T-helper 1 cell (primary cell): ENCODE measurements at regions not wholly inside any gene's neighbourhood (a gene's known extent, or its start where the extent isn't known, plus 50 kb on each side); places are given as distances from the start of the nearest gene placed in this dataset.
"Not testable (repeated sequence)": the region's sequence is repeated elsewhere in the genome, so short reads cannot be mapped to it uniquely, and the experiment has no call there.

Experiments
- DNase-seq, 5 donors: peaks; one replicate each; pipeline ENCODE4 v3.0.0-alpha.2; 2012 to 2020

DNA sequence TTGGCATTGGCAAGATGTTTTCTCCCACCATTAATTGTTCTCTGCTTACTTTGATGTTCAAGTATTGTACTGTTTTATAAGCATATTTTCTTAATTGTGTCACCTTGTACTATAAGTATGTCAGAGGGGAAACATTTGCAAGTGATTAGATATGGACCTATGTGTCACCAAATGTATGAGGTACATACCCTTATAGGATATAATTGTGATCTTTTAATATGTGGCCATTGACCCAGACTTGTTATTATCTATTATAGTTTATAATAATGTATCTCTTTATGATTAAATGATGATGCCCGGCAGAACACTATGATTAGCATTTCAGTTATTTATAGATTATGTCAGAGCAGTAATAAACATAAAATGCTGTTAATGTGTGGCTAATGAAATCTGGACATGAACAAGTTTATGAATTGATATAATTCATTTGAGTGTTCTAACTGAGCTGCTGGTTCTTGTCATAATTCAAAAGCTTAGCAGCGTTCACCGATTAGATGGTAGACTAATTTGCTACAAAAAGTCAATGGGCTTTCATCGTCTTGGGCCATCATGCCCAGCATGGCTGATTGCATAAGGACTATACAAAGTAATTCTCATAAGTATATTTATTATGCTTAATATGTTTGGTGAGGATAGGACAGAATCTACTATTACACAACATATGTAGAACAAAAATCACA is 480.9 kb upstream of the FANCL start:
- no peak for DNase-seq

DNA sequence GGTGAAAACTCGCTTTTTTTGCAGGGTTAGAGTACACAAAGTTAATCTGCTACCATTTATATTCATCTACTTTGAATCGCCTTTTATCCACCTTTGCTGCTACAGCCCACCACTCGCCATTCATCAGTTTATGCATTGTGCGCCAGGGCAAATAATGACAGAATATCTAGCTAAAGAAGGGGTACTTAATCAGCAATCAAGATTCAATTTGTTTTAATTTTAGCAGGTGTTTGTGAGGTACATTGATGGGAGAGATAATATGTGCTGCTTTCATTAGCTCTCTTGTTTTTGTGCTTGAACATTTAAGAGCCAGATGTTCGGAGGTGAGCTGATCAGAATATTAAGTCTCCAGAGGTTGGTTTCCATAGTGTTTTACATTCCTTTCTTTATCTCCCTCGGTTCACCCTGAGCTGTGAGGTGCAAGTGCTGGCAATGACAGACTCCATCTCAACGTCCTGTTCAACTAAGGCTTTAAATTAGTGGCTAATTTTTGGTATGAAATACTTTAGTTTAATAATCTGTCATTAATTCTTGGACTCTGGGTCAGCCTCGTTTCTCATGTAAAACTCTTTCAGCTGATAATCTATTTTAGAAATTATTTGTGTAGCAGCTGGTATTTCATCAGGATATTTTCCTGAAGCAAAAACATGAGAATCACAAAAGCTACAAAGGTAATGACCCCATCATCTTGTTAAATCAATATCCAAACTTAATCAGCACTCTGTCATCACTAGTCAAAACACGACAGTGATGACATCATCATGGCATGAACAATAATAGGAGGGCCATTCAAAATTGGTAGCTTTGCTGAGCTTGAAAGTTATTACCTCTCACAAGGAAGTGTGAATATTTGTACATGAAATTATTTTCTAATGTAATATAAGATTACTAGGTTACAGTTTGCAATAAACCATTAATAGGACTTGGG is 479.9 kb upstream of the FANCL start:
- no peak for DNase-seq

DNA sequence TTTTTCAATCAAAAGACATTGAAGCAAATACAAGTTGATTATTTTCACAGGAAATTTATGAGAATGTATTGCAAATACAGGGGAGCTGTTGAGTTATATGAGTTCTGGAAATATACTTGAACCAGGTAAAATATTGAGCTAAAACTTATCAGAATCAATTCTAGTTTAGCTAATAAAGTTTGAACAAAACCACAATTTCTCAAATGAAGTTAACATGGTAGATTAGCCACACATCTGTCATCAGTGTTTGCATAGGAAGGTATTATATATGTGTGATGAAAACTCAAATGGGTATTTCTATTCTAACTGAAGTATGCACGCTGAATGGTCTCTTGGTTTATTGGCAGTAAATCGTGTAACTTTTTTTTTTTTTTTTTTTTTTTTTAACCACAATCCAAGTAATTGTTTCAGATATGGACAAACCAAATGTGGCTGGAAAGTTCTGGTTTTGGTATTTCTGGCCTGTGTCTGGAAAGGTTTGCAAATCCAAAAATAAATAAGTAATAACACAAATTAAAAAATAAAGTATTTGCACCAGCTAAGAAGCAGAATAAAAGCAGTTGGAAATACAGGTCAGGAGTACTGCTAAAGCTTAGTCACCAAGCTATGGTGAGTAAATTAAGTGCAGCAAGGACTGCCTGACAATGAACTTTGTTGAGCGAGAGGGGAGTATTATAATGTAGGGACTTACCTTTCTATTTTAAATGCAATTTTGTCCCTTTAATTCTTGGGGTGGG is 479.1 kb upstream of the FANCL start:
- no peak for DNase-seq

DNA sequence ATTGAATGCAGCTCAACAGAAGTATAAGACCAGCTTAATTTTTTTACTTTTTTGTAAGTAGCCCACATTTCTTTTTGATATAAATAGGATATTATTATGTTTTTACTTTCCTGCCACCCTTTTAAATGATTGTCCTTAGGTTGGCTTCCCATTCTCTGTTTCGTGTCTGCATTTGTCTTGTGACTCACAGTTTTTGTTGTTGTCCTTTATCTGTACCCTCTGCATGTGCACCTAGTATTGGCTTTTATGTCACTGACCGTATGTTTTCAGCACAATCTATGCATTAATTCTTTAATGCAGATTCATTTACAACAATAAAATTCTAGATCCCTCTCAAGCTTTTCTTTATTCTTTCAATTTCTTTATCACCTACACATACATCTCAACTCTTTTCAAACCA is 474.2 kb upstream of the FANCL start:
- DNase-seq, result no peak

DNA sequence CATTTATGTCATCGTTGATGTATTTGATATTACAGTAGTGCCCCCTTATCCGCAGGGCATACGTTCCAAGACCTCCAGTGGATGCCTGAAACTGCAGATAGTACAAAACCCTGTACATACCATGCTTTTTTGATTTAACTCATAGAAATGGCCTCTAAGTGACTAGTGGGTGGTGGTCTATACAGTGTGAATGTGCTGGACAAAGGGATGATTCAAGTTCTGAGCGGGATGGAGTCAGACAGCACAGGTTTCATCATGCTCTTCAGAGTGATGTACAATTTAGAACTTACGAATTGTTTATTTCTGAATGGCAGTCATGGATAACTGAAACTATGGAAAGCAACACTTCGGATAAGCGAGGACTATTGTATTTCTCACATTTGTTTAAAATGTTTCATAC is 473.1 kb upstream of the FANCL start:
- DNase-seq, result no peak

DNA sequence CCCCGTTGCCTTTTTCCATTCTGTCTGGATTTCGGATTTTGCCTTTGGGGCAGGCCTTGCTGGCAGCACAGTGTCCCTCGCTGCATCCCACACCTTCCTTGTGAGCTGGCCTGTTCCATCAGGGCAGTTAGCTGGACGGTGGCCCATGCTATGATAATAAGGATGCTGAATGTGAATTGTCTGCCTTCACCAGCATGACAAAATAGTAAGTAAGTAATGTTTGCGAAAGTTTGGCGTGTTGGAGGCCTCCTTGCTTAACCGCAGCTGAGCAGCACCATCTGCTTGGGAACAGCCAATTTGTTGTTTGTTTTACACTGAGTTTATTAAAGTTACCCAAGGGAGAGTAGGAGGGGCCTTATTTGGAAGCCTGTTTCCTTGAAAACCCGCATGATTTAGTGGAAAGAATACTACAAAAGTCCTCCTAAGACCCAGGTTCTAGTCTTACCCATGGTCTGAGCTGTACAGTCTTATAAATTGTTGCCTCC is 469.7 kb upstream of the FANCL start:
- DNase-seq, result no peak

DNA sequence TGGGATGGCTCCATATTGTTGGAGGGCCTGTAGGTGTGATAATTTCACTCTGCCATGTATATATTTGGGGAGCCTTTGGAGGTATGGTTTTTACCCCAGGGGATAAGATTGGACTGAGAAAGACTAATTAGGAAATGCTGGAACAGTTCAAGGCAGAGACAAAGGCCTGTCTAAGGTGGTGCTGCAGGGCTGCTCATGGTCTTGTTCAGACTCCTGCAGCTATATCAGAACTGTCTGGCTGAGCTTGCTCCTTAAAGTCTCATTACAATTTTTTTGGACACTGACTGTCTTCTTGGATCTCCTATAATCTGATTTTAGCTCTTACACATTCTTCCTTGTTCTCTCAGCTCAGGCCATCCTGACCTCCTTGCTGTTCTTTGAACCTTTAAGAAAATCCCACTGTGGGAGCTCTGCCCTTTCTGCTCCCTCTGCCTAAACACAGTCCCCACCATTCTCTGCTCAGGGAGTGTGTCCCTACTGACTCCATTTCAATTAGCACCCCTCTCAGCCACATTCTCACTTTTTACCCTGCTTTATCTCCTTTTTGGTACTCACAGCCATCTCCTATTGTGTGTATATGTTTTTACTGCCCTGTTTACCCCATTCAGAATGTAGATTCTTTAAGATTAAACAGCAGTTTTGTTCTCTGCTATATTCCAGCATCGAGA is 468.7 kb upstream of the FANCL start:
- DNase-seq, result no peak

DNA sequence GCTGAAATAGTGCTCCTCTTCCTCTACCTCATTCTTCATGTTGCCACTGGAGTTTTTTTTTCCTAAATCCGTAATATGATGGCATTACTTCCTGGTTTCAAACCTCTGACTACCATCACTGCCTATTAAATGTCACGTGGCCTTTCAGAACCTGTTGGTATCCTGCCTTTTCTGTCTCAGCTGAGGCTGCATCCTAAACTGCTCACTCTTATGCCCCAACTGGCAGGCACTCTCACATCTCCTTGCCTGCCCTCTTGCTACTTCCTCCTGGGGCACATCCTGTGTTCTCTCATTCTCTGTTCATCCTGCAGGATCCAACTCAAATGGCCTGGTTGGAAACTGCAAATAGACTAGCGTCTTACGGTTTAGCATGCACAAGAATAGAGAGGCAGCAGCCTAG is 468.1 kb upstream of the FANCL start:
- DNase-seq, result no peak

DNA sequence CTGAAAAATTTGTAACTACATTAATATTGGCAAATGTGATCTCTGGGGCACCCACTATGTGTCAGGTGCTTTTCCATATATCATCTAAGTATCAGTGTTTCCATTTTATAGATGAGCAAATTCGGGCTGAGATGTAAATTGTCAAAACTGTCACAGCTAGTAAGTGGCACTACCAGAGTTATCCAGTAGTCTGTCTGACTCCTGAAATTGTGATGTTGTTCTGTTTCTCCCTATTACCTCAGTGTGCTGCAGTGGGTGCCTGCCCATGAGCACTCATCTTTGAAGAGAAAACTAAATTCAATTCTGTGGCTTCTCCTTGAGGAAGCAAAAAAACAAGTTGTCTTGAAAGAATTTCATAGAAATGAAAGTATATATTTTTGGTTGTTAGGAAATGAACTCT is 467.4 kb upstream of the FANCL start:
- DNase-seq, result no peak

DNA sequence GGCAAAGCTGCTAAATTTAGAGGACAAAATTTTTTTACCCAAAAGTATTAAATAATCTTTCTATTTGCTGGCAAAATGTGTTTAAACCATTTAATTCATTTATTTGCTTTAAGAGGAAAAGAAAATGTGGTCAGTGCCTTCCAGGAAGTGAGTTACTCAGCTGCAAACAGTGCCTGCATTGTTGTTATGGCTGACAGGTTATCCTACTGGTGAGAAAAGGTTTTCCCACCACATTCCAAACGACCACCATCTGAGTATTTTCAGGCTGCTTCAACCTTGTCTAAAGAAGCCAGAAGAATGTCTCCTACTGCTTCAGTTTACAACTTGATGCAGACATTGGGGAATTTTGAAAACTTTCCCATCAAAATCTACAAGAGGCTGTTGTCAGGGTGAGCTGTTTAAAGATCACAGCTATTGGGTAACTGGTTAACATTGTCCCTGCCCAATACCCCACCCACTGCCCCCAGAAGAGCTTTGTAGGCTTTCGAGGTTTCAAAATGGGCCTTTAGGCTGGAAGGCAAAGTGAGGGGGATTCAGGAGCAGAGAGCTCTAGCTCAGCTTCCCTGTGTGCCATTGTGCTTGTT is 461.3 kb upstream of the FANCL start:
- no peak for DNase-seq

DNA sequence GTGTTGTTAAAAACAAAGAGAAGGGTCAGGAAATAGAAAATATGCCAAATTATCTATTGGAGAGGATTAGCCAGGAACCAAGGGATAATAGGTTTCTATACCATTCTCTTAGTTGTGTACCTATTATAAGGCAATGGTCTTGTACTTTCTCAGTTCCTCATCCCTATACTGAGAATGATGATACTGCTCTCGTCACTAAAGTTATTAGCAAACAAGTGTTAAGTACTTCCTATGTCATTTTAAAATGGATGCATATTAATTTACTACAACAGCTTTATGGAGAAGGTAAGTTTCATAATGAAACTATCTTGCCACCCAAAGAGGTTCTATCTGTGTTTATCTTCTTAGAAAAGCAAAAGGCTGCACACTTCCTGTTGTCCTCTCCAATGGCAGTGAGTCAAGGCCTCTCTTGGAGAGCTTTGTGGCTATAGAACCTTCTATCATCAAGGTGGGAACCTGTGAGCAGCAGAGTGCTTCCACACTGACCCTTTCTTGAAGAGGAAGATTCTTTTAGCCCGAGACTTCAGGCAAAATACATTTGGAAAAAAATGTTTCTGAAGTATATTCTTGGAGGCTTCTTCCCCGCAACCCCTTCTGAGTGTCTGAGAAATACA is 460.7 kb upstream of the FANCL start:
- peak in 1 of 5 donors; percentile 1 for DNase-seq

DNA sequence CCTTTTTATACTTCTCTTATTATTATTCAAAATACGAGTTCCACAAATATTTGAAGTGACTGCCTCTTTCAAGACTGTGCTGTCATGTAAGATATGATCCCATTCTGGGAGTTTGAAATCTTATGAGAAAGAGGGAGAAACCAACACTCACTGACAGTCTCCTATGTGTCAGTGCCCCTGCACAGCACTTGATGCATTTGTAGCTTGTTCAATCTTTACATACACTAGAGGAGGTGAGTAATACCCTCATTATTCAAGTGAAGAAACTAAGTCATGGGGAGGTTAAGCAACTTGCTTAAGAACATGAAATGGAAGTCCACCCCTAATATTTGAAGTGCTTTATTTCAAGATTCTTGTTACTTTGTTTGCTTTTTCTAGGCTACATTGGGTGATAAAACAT is 459.5 kb upstream of the FANCL start:
- no peak for DNase-seq

DNA sequence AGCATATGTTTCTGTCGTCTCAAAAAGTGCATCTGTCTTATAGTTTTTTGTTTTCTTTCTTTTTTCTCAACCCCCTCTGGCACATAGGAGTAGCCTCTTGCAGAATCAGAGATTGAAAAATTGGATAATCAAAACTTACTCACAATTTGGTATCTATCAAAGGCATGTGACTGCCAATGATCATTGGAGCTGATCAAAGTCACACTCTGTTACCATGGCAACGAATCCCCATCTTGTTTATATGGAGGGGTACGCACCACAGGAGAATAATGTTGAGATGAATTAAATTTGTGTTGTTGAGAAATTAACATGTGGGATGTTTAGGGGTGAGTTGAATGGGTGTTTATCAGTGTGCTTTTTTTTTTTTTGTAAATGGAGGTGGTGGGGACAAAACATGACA is 458.3 kb upstream of the FANCL start:
- DNase-seq, result no peak

DNA sequence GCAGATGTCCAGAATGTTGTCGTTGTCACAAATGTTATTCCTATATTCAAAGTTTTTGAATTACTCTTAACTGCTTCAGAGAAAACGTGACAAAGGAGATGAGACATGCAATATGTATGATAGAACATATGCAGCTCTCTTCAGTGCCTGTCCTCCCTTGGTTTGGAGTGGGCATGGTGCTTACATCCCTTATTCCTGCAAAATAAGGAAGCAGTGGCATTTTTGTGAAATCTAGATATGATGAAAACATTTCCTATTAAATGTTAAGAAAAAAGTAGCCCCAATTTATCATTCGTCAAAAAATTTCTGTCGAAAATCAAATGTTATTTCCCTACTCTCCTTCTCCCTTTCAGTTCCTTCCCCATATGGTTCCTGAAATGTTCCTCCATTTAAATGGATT is 457.5 kb upstream of the FANCL start:
- DNase-seq, result no peak

DNA sequence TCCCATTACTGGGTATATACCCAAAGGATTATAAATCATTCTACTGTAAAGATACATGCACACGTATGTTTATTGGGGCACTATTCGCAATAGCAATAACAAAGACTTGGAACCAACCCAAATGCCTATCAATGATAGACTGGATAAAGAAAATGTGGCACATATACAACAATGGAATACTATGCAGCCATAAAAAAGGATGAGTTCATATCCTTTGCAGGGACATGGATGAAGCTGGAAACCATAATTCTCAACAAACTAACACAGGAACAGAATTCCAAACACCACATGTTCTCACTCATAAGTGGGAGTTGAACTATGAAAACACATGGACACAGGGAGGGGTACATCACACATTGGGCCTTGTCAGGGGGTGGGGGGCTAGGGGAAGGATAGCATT is 453.0 kb upstream of the FANCL start:
- DNase-seq, result not testable (repeated sequence)

DNA sequence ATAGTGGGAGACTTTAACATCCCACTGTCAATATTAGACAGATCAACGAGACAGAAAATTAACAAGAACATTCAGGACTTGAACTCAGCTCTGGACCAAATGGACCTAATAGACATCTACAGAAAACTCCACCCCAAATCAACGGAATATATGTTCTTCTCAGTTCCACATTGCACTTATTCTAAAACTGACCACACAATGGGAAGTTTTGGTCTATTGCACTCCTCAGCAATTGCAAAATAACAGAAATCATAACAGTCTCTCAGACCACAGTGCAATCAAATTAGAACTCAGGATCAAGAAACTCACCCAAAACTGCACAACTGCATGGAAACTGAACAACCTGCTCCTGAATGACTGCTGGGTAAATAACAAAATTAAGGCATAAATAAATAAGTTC is 449.9 kb upstream of the FANCL start:
- DNase-seq, result not testable (repeated sequence)

DNA sequence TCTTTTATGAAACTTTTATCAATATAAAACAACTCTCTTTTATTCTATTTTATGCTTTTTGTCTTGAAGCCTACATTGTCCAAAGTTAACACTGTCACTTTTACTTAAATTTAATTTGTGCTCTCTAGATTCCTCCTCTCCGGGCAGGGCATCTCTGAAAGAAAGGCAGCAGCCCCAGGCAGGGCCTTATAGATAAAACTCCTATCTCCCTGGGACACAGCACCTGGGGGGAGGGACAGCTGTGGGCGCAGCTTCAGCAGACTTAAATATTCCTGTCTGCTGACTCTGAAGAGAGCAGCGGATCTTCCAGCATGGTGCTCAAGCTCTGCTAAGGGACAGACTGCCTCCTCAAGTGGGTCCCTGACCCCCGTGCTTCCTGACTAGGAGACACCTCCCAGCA is 447.7 kb upstream of the FANCL start:
- no peak for DNase-seq

DNA sequence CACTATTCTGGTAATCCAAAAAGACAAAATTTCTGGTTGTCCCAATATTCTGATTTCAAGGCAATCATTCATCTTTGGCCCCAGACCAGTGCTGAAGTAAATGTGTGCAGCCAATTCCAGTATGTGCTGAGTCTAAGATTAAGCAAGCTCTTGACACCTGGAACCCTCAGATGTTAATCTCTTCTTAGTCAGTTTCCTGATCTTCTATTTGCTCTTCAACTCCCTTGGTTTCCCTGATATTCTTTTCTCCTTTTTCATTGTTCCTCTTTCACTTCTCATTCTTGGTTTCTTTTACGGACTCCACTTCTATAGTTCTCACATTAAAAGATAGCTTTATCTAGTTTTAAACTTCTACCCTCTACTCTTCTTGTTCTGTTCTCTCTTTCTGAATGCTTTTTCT is 445.7 kb upstream of the FANCL start:
- no peak for DNase-seq

DNA sequence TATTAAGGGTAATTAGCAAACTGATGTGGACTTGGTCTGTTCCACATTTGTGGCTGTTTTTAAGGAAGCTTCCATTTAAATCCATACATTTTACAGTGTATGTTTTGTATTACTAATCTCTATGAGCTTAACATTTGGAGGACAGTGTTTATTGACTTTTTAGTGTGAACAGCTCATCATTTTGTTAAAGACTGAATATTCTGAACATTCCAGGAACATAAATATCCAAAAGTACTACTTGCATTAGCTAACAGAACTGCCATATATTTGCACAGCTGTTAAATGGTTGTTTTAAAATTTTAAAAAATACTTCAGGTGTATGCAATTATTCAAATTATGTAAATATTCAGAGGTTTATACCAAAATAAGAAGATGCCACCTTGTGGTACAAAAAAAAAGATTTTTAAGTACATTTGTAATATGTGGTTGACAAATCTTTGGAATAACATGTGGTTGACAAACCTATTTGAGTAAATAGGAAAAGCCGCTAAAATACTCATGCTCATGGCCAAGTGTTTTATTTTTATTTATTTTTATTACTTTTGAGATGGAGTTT is 439.7 kb upstream of the FANCL start:
- no peak for DNase-seq

DNA sequence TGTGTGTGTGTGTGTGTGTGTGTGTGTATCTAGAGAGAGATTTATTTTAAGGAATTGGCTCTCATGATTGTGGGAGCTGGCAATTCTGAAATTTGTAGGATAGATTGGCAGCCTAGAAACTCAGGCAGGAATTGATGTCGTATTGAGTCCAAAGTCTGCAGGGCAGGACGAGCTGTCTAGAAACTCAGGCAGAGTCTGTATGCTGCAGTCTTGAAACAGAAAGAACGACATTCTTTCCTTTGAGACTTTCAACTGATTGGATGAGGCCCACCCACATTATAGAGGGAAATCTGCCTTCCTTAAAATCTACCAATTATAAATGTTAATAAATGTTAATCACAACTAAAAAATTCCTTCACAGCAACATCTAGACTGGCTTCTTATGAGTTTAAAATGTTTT is 436.6 kb upstream of the FANCL start:
- DNase-seq, result no peak

DNA sequence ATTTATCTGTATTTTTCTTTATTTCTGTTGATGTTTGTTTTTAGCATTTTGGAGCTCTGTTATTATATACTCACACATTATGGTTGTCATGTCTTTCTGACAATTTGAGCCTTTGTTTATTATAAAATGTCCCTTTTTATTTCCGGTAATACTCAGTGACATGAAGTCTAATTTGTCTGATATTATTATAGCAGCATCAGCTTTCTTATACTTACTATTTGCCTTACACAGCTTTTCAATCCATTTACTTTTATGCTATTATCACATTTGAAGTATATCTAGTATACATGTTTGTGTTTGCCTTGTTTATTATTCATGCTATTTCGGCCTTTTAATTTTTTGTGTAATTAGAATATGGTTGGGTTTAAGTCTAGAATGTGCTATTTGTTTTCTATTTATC is 430.6 kb upstream of the FANCL start:
- no peak for DNase-seq

DNA sequence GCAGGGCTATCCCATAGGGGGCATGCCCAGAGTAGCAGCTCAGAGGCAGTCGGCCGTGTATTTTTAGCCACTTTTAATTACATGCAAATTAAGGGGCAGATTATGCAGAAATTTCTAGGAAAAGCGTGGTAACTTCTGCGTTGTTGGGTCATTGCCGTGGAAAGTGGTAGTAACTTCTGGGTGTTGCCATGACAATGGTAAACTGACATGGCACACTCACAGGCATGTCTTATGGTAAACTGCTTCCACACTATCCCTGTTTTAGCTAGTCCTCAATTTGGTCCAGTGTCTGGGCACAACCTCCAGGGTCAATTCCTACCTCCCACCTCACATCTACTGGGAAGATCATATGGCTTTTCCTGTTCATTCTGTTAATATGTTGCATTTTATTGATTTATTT is 428.9 kb upstream of the FANCL start:
- no peak for DNase-seq
